ENCODE measurements at regions not wholly inside any gene's neighbourhood (a gene's known extent, or its start where the extent isn't known, plus 50 kb on each side); places are given as distances from the start of the nearest gene placed in this dataset.

DNA sequence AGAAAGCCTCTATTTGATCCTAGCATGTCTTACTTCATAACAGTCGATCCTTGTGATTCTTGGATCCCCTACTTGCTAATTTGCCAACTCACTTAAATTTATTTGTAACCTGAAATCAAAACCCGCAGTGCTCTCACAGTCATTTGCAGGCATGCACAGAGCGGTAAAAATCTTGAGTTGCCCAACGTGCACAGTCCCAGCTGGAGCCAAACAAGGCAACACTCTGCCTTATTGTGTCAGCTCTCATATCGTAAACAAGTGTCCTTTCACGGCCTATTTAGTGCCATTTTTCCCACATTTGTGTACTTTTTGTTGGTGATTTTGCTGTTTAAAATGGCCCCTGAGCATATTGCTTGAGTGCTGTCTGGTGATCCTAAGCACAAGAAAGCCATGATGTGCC, 511.3 kb upstream of the WWC1 start:
- no peak for DNase-seq

DNA sequence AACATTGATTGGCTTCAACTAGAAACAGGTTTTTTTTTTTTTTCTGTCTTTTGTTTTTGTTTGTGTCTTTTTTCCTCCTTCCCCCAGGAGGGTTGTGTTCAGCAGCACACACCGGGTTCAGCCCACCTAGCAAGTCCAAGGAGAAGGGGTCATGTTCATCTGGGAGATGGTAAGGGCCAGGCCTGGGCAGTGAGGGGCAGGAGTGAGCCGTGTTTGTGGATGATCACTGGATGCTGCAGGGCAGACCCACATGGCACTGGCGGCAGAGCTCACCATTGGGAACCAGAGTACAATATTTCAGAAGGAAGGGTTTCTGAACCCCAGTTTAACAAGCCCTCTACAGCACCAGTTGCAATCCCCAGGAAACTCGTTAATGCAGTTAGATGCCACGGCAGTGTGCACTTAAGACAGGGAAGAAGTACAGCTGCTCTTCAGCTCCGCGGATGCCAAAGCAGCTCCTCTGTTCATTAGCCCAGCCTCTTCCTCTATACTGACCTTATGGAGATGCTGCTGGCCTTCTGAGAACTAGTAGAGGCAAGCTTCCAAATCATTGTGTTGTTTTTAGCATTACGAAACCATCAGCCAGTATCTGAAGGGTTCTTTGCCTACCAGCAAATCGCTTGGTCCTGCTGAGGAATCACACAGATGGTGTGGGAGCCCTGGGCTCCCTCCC, 508.2 kb upstream of the WWC1 start:
- no peak for DNase-seq

DNA sequence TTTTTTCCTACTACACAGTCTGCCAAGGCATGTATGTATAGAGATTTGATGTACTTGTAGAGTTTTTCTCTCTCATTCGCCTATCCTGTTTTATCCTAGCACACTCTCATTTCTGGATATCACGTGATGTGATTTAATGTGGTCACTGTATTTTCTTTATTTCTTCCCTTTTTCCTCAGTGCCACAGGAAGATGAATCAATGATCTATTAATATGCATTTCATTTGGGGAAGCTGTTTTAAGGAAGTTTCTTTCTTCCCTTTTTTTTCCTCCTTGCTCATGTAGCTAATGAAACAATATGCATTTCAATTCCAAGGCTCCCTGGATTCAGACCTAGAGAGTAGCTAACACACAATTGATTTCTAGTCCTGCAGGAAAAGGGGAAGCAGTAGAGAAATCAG, 506.3 kb upstream of the WWC1 start:
- no peak for DNase-seq

DNA sequence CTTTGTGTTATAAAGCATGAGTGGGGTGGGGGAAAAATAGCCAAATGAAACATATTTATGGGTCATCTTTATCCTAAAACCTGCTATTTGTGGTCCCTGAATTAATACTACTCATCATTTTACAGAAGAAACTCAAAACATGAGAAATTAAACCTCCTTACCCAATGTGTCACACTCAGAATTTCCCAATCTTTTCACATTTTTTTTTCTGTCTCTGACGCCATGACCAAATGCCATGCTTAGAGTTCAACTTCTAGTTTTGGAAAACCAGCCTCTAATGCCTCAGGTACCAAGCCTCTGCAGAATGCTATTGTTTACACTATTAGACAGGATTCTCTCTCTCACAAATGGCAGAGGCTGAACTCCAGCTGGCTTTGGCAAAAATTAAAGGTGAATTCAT, 505.5 kb upstream of the WWC1 start:
- no peak for DNase-seq

DNA sequence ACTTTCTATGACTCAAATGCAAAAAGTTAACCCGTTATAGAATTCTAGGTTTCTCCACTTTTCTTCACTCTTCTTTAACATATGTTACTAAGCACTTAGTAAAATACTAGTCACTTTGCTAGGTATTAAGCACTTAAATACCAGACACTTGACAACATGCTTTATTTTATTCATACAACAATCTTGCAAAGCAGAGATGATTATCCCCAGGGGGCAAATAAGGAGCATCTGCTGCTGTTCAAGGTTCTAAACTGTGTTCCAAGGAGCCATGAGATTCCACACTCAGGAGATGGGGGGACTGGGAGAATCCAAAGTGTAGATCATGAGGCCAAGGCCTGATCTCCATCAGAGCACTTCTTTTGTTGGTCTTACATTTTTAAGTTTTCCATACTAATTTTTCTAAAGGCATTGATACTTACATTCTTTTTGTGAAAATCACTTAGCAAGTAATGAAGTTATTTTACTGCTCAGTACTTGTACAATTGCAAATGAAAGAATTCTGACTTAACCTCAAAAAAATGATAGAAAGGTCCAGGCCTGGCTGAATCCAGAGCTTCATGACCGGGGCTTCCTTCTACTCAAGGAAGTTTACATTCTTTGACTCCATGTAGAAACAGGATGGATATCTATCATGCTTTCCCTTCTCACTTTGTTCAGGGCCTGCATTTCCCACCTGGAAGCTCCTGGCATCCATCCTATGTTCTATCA, 504.4 kb upstream of the WWC1 start:
- no peak for DNase-seq

DNA sequence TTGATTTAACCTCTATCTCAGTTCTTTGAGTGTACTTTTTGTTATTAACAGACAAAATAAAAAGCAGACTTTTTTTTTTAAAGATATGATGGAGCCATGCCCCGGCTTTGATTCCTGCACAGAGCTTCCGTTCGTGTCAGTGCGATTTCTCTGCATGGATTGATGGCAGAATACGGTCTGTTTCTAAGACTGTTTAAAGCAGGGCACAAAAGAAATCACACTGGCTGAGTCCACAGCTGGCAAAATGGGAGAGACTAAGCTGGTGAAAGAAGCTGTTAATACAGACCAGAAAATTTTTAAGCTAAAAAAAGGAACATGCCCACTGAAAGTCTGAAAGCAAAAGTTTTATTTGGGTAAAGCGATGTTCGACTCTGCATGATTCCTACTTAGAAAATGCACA, 501.4 kb upstream of the WWC1 start:
- DNase-seq: no peak

DNA sequence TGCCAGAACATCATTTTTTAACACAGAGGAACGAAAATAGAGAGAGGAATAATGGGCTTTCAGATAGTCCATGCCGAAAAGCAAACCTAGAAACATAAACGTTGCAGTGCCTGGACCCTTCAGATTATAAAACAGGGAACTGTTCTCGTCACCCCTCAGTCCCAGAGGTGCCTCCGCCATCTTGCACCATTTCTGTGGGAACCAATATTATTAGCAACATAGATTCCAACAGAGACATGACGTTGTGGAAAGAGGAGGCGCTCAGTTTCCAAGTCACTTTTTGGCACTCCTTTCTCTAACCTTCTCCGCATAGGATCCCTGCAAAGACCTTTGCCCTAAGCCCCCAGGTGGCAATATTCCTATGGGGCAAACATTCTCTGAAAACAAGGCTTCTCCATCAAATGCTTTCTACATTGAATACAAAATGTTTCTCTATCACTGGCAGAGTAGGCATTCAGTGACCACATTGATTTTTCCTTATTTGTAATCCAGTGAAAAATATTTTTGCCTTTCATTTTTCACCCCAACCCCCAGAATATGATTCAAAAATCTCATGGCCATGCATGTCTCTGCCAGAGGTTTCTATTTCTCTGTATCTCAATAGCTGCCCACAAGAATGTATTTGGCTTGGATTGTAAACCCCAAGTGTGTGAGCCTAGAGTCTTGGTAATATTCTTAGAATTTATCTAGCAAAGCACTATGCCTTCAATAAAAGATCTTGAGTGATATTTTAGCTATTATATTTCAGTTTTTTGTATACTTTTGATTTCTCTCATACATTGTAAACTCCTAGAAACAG, 500.8 kb upstream of the WWC1 start:
- DNase-seq: no peak

DNA sequence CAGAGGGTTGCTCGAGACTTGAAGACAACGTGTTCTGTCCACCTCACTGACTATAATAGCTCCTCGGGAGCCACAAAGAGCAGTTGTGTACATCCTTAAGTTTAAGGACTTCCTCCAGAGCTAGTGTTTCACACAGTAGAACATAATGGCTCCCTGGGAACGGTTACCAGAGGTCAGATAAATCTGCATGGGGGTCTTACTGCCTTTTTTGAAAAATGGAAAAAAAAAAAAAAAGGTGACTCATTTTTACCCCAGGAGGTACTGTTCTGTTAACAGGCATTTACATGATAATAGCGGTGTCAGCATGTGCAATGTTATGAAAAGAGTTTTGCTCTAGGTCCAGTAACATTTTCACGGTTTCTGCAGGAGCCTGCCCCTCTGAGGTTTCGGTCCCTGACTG, 498.9 kb upstream of the WWC1 start:
- no peak for DNase-seq

DNA sequence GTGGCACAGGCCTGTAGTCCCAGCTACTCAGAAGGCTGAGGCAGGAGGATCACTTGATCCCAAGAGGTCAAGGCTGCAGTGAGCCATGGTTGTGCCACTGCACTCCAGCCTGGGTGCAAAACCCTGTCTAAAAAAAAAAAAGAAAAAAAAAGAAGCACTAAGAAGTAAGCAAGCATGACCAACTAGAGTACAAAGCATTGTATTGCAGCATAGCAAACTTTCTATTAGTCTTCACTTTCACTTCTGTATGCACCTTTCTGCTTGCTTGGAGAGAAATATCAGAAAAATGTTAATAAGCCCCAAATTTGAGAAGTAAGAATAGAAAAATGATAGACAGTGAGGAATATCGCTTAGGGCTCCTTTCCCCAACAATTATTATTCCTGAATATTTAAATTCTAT, 497.7 kb upstream of the WWC1 start:
- DNase-seq: no peak

DNA sequence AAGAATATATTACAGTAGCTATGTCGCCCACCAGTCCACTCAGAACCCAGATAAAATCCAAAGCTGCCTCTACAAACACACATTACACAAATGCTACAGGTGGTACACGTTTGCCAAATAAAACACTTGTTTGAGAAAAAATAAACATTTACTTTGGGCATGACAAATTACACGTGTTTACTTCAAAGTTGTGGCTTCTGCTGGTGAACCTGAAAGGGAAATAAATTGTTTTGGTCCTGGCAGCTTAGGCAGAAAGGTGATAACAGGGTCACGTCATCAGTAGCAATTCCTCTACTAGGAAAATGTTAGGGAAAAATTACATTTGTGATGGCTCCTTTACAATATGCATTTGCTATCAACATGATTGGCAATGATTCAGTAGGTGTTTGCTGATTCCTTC, 497.3 kb upstream of the WWC1 start:
- no peak for DNase-seq

DNA sequence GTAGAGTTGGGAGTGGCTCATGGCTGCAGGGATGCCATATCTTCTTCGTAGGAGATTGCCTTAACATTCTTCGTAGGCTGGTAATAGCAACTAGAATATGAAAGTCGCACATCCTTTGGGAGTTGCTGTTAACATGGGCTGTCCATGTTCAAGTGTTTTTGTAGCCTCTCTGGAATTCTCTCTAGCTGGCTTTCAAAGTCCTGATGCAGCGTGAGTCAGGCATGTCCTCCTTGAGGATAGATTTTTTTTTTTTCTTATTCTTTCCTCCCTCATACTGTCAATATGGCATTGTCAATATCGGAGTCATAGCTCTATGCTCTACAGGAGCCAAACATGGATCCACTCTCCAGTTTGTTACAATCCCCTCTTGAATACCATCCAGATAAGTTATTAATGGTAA, 494.8 kb upstream of the WWC1 start:
- DNase-seq: no peak

DNA sequence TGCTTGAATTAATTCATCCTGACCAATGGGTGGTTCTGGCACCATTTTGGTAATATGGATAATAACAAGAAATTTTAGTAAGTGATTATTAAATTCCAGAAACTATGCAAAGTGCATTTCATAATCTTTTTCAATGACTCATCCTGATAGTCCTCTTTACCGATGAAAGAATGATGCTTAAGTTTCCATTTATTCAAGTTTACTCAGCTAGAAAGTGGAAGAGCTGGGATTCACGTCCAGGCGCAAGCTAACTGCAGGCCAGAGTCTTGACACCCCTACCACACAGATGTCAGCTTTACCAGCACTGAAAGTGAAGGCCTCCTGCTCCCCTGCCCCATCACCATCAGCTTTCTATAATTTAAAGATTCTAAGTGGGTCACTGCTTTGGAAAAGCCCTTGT, 493.5 kb upstream of the WWC1 start:
- DNase-seq: no peak

DNA sequence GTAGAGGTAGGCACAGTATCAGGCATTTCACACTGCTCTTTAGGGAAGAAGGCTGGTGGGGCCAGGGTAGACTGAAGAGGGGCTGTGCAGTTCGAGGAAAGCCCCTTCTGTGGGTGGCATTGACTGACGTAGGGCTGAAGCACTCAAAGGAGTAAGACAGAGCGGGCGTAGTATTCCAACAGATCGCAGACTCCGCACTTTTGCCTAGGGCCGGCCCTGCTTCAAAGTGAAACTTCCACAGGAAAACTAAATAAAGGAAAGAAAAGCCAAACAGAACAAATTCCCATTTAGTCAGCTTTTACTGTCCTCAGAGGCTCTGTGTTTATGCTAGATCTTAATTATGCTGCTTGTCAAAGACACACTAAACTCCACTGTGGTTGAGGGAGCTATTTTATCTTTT, 493.0 kb upstream of the WWC1 start:
- DNase-seq: peak in 8 of 56 donors; percentile 2 to 21 (median 4)

DNA sequence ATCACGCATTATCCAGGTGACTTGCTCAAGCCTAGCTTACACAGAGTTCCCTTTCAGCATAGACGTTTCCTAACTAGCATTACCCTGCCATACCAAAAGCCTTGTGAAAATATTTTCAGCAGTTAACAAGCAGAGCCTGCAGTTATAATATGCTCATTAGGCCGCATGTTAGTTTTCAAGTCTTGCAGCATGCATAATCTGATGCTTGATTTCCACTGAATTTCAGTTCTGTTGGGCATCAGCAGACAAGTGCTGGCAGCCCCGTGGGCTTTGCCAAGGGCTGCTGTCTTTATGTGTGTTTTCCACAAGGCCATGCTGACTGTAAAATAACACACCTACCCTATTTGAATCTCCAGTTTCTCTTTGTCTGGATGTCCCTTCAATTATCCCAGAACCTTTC, 491.0 kb upstream of the WWC1 start:
- no peak for DNase-seq

DNA sequence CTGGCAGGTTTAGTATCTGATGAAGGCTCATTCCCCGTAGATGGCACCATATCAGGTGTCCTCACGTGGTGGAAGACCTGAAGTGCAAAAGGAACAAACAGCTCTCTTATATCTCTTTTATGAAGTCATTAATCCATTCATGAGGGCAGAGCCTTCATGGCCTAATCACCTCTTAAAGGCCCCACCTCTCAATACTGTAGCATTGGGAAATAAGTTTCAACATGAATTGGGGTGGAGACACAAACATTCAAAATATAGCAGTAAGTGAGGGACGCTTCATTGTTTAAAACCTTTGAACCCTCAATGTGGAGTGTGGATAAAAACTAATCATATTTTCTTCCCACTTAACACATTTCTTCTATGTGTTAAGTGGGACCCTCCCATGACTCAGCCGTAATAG, 489.4 kb upstream of the WWC1 start:
- DNase-seq: no peak

DNA sequence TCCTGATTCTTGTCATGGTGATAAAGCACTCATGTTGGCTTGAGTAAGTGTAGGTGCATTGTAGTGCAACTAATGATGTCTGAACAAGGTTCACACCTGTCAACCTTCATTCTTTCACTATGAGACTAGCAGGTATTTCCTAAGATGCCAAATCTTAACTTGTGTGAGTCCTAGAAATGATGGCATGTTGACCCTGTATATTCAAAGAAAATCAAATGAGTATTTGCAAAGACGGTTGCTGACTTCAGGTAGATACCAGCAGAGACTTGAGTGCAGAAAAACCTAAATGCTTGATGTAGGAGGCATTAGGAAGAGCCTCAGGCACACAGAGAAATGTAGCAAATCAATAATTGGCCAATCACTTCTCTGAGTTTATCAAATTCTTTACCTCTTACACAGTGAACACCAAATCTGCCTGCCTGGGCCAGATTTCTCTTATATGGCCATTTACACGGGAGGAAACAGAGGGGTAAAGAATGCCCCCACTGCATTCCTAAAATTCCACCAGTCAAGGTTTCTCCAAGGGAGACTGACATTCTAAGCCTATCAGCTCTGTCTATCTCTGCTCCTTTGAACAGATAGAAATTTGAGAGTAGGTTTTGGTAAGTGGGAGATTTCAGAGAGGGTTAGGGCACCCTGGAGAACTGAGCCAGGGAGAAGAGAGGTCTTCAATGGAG, 488.6 kb upstream of the WWC1 start:
- DNase-seq: no peak

DNA sequence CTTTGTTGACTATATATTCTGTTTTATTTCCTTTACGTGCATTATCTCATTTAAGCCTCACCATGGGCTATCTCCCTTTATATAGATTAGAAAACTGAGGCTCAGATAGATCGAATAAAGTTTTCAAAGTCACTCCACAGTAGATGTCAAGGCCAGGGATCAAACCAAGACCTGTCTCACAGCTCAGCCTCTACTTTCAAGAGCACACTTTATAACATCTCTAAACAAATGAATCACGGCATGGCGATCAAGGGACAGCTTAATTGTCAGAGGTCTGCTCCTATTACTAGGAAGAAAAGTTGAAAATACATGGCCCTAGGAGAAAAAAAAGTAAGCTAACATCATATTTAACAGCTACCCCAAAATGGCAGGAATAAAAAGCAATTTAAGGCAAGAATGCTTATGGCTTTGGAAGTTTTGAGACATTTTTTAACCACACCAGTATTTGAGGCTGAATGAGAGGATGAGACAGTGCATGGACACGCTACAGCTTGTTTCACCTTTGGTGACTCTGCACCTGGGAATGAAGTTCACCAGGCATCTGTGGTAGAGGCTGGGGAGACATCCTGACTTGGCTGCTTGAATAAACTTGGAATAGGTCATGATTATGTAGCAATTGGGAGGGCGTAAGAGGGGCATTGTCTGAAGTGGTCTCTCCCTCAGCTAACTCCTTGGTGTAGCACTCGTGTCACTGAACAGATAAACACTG, 486.8 kb upstream of the WWC1 start:
- no peak for DNase-seq

DNA sequence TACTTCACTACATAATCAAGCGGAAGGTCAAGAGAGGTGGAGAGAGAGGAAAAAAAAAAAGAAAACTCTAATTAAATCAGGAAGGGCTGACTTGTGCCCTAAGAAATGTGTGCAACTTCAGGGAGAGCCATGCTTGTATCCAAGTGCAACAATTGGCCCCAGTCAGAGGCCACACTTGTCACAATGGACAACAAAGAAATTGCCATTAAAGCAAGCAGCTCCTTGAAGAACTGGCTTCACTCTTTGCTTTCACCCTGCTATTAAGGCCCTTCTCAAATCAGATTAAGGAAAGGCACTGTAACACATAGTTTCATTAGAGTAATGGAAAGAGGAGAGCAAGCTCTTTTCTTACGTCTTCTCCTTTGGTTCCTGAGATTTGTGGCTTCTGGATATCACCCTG, 480.9 kb upstream of the WWC1 start:
- DNase-seq: no peak

DNA sequence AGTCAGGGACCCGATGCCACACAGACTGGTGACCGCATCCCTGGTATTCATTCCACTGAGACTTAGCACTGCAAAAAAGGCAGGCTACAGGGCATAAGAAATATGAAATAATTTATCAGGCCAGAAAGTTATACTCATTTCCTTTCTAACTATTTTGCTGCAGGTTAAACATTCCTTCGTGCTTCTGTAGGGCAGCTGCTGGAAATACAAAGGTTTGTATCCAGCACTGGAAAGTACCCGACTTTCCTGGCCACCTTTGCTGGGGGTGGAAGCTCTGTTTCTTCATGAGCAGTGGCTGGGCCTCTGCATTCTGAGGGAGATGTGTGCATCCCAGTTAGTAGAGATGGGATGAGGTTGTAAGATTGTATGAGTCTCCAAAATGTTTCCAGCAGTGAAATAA, 478.6 kb upstream of the WWC1 start:
- DNase-seq: no peak

DNA sequence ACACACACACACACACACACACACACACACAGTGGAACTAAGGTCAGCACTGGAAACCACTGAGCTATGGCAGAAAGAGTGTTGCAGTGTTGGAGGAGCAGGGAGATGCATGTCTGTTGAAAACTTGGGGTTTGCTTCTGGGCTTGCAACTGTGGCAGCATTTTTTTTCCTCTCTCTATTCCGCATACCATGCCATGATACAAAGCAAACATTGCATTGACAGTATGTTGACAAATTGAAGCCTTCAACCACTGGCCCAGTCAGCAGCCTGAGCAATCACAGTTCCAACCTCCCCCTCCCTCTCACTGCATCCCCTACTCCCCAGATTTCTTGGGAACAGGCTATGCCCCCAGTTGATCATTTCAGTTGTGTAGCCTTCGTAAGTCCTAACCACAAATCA, 478.1 kb upstream of the WWC1 start:
- no peak for DNase-seq

DNA sequence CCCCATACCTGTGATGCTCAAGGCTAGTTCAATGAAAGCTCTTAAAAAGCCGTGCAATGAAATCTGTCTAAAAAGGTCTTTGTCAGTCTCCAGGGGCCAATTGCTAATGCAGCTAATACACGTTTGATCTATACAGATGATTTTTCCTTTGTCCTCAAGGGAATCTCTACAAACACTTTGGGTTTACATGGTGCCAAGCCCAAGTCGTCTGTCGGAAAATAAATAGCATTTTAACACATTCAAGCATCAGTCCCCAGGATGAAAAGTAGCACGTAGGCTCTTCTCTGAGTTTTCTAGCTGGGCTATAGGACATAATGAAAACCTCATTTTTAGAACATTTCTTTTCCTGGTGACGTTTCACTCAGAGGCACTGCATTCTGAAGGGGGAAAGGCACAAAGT, 477.4 kb upstream of the WWC1 start:
- DNase-seq: no peak

DNA sequence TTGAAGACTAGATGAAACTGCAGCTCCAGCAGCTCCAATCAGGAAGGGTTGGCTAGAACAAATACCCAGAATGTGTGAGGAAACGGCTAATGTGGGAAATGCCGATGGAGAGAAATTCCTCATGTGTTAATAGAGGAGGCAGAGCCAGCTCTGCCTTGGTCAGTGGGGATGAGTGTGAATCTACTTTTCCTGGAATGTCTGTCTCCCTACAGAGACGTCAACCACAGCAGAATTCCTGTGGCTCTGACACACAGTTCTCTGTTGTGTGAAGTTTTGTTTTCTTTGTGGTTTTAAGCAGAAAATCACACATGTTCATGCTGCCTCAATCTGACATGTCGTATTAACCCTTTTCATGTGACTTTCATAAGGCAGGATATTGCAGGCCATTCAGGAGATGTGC, 476.6 kb upstream of the WWC1 start:
- no peak for DNase-seq

Data from amygdala (tissue), 56 donors.